GM23338 (cell line): ENCODE measurements at regions not wholly inside any gene's neighbourhood (a gene's known extent, or its start where the extent isn't known, plus 50 kb on each side); places are given as distances from the start of the nearest gene placed in this dataset.

ENCODE experiments used
- ATAC-seq: fragments of 200-7000 bp; cut with Tn5 transposase; 3 replicates; pipeline ENCODE4 v1.9.1; 2020
- DNase-seq: peaks from one replicate; pipeline ENCODE4 v3.0.0-alpha.2; 2015; ENCODE audit warnings: low spot score
- H2AFZ ChIP-seq: fragments of 200-600 bp; sonication (generic); 2 replicates; pipeline ENCODE4 v1.8.0; 2016; ENCODE audit warnings: antibody characterized with exemption, mild to moderate bottlenecking, moderate library complexity
- H3F3A ChIP-seq: fragments of 200-600 bp; sonication (generic); replicated peaks from 2 replicates; pipeline ENCODE4 v1.8.0; 2017; ENCODE audit warnings: antibody characterized with exemption, mixed run types, low read depth
- H3K27ac ChIP-seq: fragments of 200-600 bp; sonication (generic); 2 replicates; pipeline ENCODE4 v1.6.1; 2016; ENCODE audit warnings: low read depth
- H3K27me3 ChIP-seq: fragments of 200-600 bp; sonication (generic); 2 replicates; pipeline ENCODE4 v1.8.0; 2016; ENCODE audit warnings: mild to moderate bottlenecking, mixed run types, moderate library complexity; ENCODE audit not compliant: insufficient read depth
- H3K36me3 ChIP-seq: fragments of 200-600 bp; sonication (generic); 2 replicates; pipeline ENCODE4 v1.8.0; 2016; ENCODE audit warnings: mild to moderate bottlenecking; ENCODE audit not compliant: insufficient read depth
- H3K4me1 ChIP-seq: fragments of 200-600 bp; sonication (generic); 2 replicates; pipeline ENCODE4 v1.8.0; 2016; ENCODE audit warnings: mild to moderate bottlenecking, moderate library complexity; ENCODE audit not compliant: insufficient read depth
- H3K4me2 ChIP-seq: fragments of 200-600 bp; sonication (generic); 2 replicates; pipeline ENCODE4 v1.7.1; 2017; ENCODE audit warnings: mixed run types
- H3K4me3 ChIP-seq: fragments of 200-600 bp; sonication (generic); 2 replicates; pipeline ENCODE4 v1.6.1; 2016; ENCODE audit warnings: mixed run types
- H3K79me2 ChIP-seq: fragments of 200-600 bp; sonication (generic); replicated peaks from 2 replicates; pipeline ENCODE4 v1.8.0; 2017; ENCODE audit warnings: mild to moderate bottlenecking; ENCODE audit not compliant: insufficient read depth
- H3K9me2 ChIP-seq: fragments of 200-600 bp; sonication (generic); 2 replicates; pipeline ENCODE4 v1.8.0; 2017; ENCODE audit not compliant: insufficient read depth
- H4K20me1 ChIP-seq: fragments of 200-600 bp; sonication (generic); replicated peaks from 2 replicates; pipeline ENCODE4 v1.8.0; 2017; ENCODE audit warnings: mild to moderate bottlenecking; ENCODE audit not compliant: insufficient read depth
- H3K27ac Mint-ChIP-seq: 2 replicates; pipeline ENCODE4 v1.8.0; 2020; ENCODE audit warnings: inconsistent platforms, mild to moderate bottlenecking, moderate library complexity, mixed read lengths
- H3K27me3 Mint-ChIP-seq: 3 replicates; pipeline ENCODE4 v1.8.0; 2022; ENCODE audit warnings: low read depth, mild to moderate bottlenecking, moderate library complexity, mixed read lengths, inconsistent platforms; ENCODE audit not compliant: insufficient read depth, poor library complexity
- H3K36me3 Mint-ChIP-seq: 3 replicates; pipeline ENCODE4 v1.8.0; 2021; ENCODE audit warnings: low read depth, mild to moderate bottlenecking, inconsistent platforms, moderate library complexity, mixed read lengths
- H3K4me1 Mint-ChIP-seq: 3 replicates; pipeline ENCODE4 v1.8.0; 2020; ENCODE audit warnings: mild to moderate bottlenecking, inconsistent platforms, mixed read lengths
- H3K4me3 Mint-ChIP-seq: 3 replicates; pipeline ENCODE4 v1.8.0; 2021; ENCODE audit warnings: moderate library complexity, mild to moderate bottlenecking, inconsistent platforms, mixed read lengths
- H3K9me3 Mint-ChIP-seq: 3 replicates; pipeline ENCODE4 v1.8.0; 2020; ENCODE audit warnings: moderate library complexity, mild to moderate bottlenecking, inconsistent platforms, mixed read lengths
- ETS1 ChIP-seq: IDR thresholded peaks from 2 replicates; pipeline ENCODE4 v1.6.1; 2016; ENCODE audit warnings: antibody characterized with exemption
- EZH2 ChIP-seq: fragments of 200-600 bp; sonication (generic); IDR thresholded peaks from one replicate; pipeline ENCODE4 v1.8.0; 2017; ENCODE audit warnings: antibody characterized with exemption, mild to moderate bottlenecking, low read depth; ENCODE audit not compliant: unreplicated experiment
- NANOG ChIP-seq: IDR thresholded peaks from 2 replicates; pipeline ENCODE4 v1.6.1; 2016; ENCODE audit warnings: antibody characterized with exemption, borderline replicate concordance
- ZNF462 ChIP-seq: fragments of 250-450 bp; sonication (Bioruptor Pico); IDR thresholded peaks from 2 replicates; pipeline ENCODE4 v1.5.0; 2020; ENCODE audit warnings: mild to moderate bottlenecking, moderate library complexity

- Mint-ChIP-seq H3K9me3 (peaks cover 4% of the 10 kb centered on the region; the same call in 2 of the 3 replicates), H3K4me1 (no peaks in the 10 kb centered on the region; the same call in 2 of the 3 replicates), H3K36me3 (no peaks in the 10 kb centered on the region; the same call in 2 of the 3 replicates), H3K27ac (no peak overlapping the region), H3K4me3 (no peak overlapping the region), H3K27me3 (peaks cover 6% of the 10 kb centered on the region)
- ATAC-seq (no peak), DNase-seq (no peak)
- Histone ChIP-seq H3F3A (no peaks in the 10 kb centered on the region), H3K36me3 (no peaks in the 10 kb centered on the region), H3K9me2 (no peaks in the 10 kb centered on the region), H3K27ac (no peak overlapping the region), H2AFZ (no peak overlapping the region), H3K4me2 (no peak overlapping the region), H3K27me3 (no peaks in the 10 kb centered on the region), H3K79me2 (no peaks in the 10 kb centered on the region), H3K4me1 (peaks cover under 1% of the 10 kb centered on the region; the same call in 1 of the 2 replicates), H4K20me1 (no peaks in the 10 kb centered on the region), H3K4me3 (no peak overlapping the region)
- TF ChIP-seq EZH2, result no peak
- TF ChIP-seq ZNF462 (CRISPR knock-in tag), result no peak
- TF ChIP-seq ETS1, result no peak
- TF ChIP-seq NANOG, result no peak
Measured at GRCh38 chr6:44021589-44022295, 105.5 kb downstream of the MRPL14 start.
